GM12878 (cell line): ENCODE measurements at regions not wholly inside any gene's neighbourhood (a gene's known extent, or its start where the extent isn't known, plus 50 kb on each side); places are given as distances from the start of the nearest gene placed in this dataset.

Experiments
- CTCF ChIP-seq, 3 experiments: IDR thresholded peaks in 2 of 3; conservative IDR thresholded peaks in 1 of 3; 2 replicates each; pipeline ENCODE4 v1.5.1; 2011; ENCODE audit warnings: low read depth in 3 of 3, low read length in 3 of 3, mild to moderate bottlenecking in 3 of 3, control low read depth in 2 of 3, moderate library complexity in 2 of 3, inconsistent platforms in 1 of 3, mixed read lengths in 1 of 3; ENCODE audit not compliant: control insufficient read depth in 2 of 3, insufficient read depth in 1 of 3; ENCODE audit errors: extremely low read depth in 1 of 3
- EP300 ChIP-seq, 2 experiments: fragments of 150-350 bp in 1 of 2; IDR thresholded peaks; 2 replicates each; pipeline ENCODE4 v1.6.1; 2011 to 2012; ENCODE audit warnings: low read depth in 2 of 2, low read length in 2 of 2, borderline replicate concordance in 1 of 2, improper control_type of control experiment in 1 of 2, inconsistent platforms in 1 of 2; ENCODE audit not compliant: control insufficient read depth in 1 of 2
- FOXM1 ChIP-seq: IDR thresholded peaks from 2 replicates; pipeline ENCODE4 v1.6.1; 2012; ENCODE audit warnings: low read depth, mild to moderate bottlenecking, inconsistent platforms, low read length, moderate library complexity
- KDM1A ChIP-seq: fragments of 200-600 bp; sonication (generic); IDR thresholded peaks from 2 replicates; pipeline ENCODE4 v1.6.1; 2016; ENCODE audit warnings: borderline replicate concordance
- MAX ChIP-seq: IDR thresholded peaks from 2 replicates; pipeline ENCODE4 v1.6.1; 2012; ENCODE audit warnings: low read depth, low read length, improper control_type of control experiment
- MXI1 ChIP-seq: fragments of 150-350 bp; IDR thresholded peaks from 2 replicates; pipeline ENCODE4 v1.6.1; 2011; ENCODE audit warnings: low read depth, mild to moderate bottlenecking, inconsistent platforms, low read length, improper control_type of control experiment
- MYC ChIP-seq: IDR thresholded peaks from 2 replicates; pipeline ENCODE4 v1.6.1; 2011; ENCODE audit warnings: mild to moderate bottlenecking, low read length, moderate library complexity, inconsistent platforms; ENCODE audit not compliant: insufficient read depth, insufficient replicate concordance, insufficient read length, severe bottlenecking
- RAD21 ChIP-seq: IDR thresholded peaks from 2 replicates; pipeline ENCODE4 v1.6.1; 2011; ENCODE audit warnings: mild to moderate bottlenecking, low read depth, low read length, moderate library complexity; ENCODE audit not compliant: insufficient read depth
- RBBP5 ChIP-seq: fragments of 200-600 bp; sonication (generic); conservative IDR thresholded peaks from 2 replicates; pipeline ENCODE4 v1.6.1; 2016
- SIN3A ChIP-seq: IDR thresholded peaks from 2 replicates; pipeline ENCODE4 v1.6.1; 2012; ENCODE audit warnings: low read depth, low read length, improper control_type of control experiment

DNA sequence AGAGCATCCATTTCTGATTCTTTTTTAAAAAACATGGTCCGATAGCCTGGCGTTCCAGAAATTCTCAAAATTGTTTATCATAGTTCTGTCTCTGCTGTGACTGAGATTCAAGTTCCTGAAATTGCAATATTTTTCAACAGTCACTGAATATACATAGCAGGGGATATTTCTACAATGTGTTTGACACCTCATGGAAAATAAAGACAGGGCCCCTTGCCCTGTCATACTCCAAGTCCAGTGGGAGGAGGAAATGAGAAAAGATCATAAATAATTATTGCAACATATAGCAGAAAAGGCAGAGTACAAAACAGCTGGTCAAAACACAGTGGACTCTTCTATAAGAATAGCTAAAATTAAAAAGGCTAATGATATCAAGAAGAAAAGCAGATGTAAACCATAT, 234.8 kb upstream of the SPTLC3 start:
- TF ChIP-seq CTCF (IDR thresholded peaks at IDR 0.05 in 2 of 3, conservative IDR thresholded peaks at IDR 0.05 in 1 of 3; ENCODE audit: control insufficient read depth in 2 of 3, extremely low read depth in 1 of 3, insufficient read depth in 1 of 3, low read depth in 3 of 3, low read length in 3 of 3) (no peak), SIN3A (no peak), KDM1A (no peak), RAD21 (no peak), FOXM1 (no peak), EP300 (IDR thresholded peaks at IDR 0.05; ENCODE audit: borderline replicate concordance in 1 of 2, control insufficient read depth in 1 of 2, low read depth in 2 of 2, low read length in 2 of 2) (no peak), MXI1 (no peak), MAX (no peak), RBBP5 (no peak), MYC (no peak)
